NT2/D1 (cell line): ENCODE measurements at regions not wholly inside any gene's neighbourhood (a gene's known extent, or its start where the extent isn't known, plus 50 kb on each side); places are given as distances from the start of the nearest gene placed in this dataset.

Source experiments
- DNase-seq: peaks from one replicate; pipeline ENCODE4 v3.0.0-alpha.2; 2011; ENCODE audit warnings: low read depth, low spot score
- H3K27me3 ChIP-seq: 2 replicates; pipeline ENCODE4 v1.6.0; 2011; ENCODE audit warnings: mild to moderate bottlenecking; ENCODE audit not compliant: insufficient read length, insufficient read depth
- H3K36me3 ChIP-seq: 2 replicates; pipeline ENCODE4 v1.6.1; 2011; ENCODE audit warnings: mild to moderate bottlenecking, low read length, mixed read lengths; ENCODE audit not compliant: insufficient read depth, insufficient read length
- H3K4me1 ChIP-seq: 2 replicates; pipeline ENCODE4 v1.5.1; 2011; ENCODE audit not compliant: insufficient read depth, insufficient read length
- H3K4me3 ChIP-seq: 2 replicates; pipeline ENCODE4 v1.5.1; 2011; ENCODE audit warnings: low read depth; ENCODE audit not compliant: insufficient read length
- H3K9ac ChIP-seq: 2 replicates; pipeline ENCODE4 v1.6.0; 2011; ENCODE audit warnings: low read depth; ENCODE audit not compliant: insufficient read length
- H3K9me3 ChIP-seq: 2 replicates; pipeline ENCODE4 v1.5.1; 2011; ENCODE audit warnings: mild to moderate bottlenecking, low read length; ENCODE audit not compliant: insufficient read depth
- SUZ12 ChIP-seq: IDR thresholded peaks from 2 replicates; pipeline ENCODE4 v1.6.1; 2011; ENCODE audit not compliant: insufficient read length, insufficient read depth; ENCODE audit errors: extremely low read depth
- YY1 ChIP-seq: IDR thresholded peaks from 2 replicates; pipeline ENCODE4 v1.6.1; 2011; ENCODE audit not compliant: insufficient read length, insufficient read depth
- ZNF274 ChIP-seq: IDR thresholded peaks from 2 replicates; pipeline ENCODE4 v1.6.1; 2011; ENCODE audit warnings: mild to moderate bottlenecking, low read depth, low read length

DNA sequence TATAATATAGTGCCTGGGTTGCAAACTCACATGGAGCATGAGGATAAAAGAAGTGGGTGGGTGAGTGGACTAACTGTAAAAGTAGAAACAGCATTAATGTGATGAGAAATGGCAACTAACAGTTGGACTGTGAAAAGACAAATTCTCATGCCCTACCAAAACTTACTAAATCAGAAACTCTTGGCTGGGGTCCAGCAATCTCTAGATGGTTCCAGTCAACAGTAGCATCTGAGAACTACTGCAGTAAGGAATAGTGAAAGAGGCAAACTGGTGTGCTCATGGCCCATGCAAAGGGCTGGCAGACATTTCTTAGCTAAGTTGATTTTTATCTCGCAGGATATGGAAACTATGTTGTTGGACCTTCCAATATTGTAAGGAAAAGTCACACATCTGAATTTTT is 150.3 kb downstream of the PIK3R1 start:
- Histone ChIP-seq H3K9ac (no peak overlapping the region), H3K27me3 (no peaks in the 10 kb centered on the region), H3K9me3 (no peaks in the 10 kb centered on the region), H3K4me1 (no peaks in the 10 kb centered on the region), H3K4me3 (no peak overlapping the region), H3K36me3 (no peaks in the 10 kb centered on the region)
- TF ChIP-seq SUZ12: no peak
- TF ChIP-seq YY1: no peak
- no peak for TF ChIP-seq ZNF274
- no peak for DNase-seq

DNA sequence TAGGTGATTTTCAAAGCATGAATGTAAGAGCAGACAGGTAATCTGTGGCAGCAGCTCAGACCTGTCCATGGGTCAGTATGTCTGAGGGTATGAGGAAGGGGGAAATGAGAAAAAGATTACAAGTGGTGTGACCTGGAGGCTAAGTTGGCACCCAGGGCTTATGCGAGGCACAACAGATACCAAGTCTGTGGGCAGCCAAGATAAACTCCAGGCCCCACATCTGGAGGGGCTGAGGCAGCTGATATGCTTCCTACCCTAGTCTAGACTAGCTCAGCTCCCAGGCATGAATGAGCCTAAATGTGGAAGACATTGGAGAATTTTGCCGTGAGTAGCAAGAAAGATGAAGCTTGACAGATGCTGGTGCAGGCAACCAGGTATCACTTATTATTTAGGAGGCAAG is 151.7 kb downstream of the PIK3R1 start:
- Histone ChIP-seq H3K9me3 (no peaks in the 10 kb centered on the region), H3K9ac (no peak overlapping the region), H3K27me3 (no peaks in the 10 kb centered on the region), H3K4me3 (no peak overlapping the region), H3K36me3 (no peaks in the 10 kb centered on the region), H3K4me1 (no peaks in the 10 kb centered on the region)
- no peak for DNase-seq
- no peak for TF ChIP-seq YY1
- TF ChIP-seq SUZ12: no peak

DNA sequence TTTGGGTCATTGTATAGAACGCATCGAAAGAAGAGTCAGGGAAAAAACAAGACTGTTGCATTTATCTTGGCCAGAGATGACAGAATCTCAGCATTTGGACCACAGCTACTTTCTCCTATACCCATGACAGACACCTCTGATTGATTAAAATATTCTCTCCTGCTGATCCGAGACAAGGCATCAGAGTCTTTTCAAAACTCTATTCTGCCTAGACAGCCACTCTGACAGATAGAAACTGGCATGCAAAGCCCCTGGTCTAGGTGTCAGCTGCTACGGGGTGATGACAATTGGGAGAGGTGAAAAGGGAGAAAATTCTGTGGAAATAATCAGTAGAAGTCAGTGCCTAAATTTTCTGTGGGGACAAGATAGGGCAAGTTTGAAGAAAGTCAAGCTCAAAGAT is 152.2 kb downstream of the PIK3R1 start:
- H3K9me3 ChIP-seq: no peaks in the 10 kb centered on the region
- no peaks in the 10 kb centered on the region for H3K4me1 ChIP-seq
- no peak for DNase-seq
- H3K27me3 ChIP-seq: no peaks in the 10 kb centered on the region
- no peak overlapping the region for H3K4me3 ChIP-seq
- H3K36me3 ChIP-seq: no peaks in the 10 kb centered on the region
- H3K9ac ChIP-seq: no peak overlapping the region
- TF ChIP-seq SUZ12: no peak
- TF ChIP-seq ZNF274: no peak
- TF ChIP-seq YY1: no peak

DNA sequence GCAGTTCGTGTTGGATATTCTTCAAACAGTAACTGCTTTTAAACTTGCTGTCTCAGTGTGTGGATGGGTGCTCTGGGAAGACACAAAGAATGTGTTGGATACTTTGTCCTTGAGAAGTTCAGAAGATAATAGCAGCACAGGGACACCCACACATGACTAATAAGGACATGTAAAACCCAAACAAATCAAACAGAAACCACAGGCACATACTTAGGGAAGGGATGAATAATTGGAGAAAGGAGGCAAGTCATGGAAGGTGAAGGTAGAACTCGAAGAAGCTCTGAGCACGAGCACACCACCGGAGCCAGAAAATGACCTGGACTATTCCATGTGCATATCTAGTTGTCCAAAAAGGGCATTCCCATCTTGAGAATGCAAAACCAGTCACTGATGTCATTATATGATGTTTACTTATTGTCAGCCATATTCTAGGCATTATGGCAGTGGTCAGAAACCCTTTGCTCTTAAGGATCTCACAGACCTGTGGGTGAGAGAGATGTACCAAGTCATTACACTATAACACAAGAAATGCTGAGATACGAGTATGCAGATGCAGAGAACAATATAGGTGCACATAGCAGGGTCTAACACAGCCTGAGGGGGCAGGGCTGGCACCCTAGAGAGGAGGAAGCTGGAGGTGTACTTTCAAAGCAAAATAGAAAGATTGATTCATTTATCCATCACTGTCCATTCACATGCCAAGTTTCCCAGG is 152.9 kb downstream of the PIK3R1 start:
- H3K36me3 ChIP-seq: no peaks in the 10 kb centered on the region
- no peaks in the 10 kb centered on the region for H3K27me3 ChIP-seq
- H3K9me3 ChIP-seq: no peaks in the 10 kb centered on the region; the same call in 1 of the 2 replicates
- no peak overlapping the region for H3K4me3 ChIP-seq
- DNase-seq: no peak
- H3K4me1 ChIP-seq: no peaks in the 10 kb centered on the region
- H3K9ac ChIP-seq: no peak overlapping the region
- TF ChIP-seq SUZ12 (no peak), ZNF274 (no peak), YY1 (no peak)

DNA sequence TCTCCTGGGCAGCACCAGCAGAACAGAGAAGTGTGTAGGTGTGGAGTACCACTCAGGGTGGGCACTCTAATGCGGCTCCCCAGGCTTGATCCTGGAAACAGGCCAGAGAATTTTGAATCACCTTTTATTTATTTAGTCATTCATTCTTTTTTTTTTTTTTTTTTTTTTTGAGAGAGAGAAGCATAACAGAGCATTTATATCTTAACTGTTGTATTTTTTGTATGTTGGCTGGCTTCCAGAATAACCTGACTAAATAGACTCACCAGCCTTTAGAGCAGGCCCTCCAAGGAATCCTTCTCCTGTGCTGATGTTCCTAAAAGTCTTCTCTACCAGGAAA is 153.4 kb downstream of the PIK3R1 start:
- no peaks in the 10 kb centered on the region for H3K27me3 ChIP-seq
- H3K9ac ChIP-seq: no peak overlapping the region
- no peaks in the 10 kb centered on the region for H3K4me1 ChIP-seq
- H3K9me3 ChIP-seq: no peaks in the 10 kb centered on the region; the same call in 1 of the 2 replicates
- H3K4me3 ChIP-seq: no peak overlapping the region
- TF ChIP-seq ZNF274: no peak
- TF ChIP-seq YY1: no peak
- TF ChIP-seq SUZ12: no peak
- H3K36me3 ChIP-seq: no peaks in the 10 kb centered on the region
- DNase-seq: no peak

DNA sequence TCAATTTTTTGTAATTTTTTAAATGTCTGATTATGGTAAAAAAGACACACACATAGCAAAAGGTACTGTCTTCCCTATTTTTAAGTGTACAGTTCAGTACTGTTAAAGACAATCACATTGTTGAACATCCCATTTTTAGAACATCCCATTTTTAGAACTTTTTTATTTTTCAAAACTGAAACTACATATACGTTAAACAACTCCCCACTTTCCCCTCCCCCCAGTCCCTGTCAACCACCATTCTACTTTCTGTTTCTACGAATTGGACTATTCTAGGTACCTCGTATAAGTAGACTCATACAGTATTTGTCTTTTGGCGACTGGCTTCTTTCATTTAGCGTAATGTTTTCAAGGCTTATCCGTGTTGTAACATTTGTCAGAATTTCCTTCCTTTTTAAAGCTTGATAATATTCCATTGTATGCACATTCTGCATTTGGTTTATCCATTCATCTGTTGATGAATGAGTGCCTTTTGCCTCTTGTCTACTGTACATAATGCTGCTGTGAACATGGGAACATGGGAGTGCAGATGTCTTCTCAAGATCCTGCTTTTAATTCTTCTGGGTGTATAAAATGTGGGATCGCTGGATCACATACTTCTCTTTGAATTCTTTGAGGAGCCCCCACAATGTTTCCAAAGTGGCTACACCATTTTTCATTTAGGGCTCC is 154.0 kb downstream of the PIK3R1 start:
- Histone ChIP-seq H3K9me3 (no peaks in the 10 kb centered on the region; the same call in 1 of the 2 replicates), H3K27me3 (no peaks in the 10 kb centered on the region), H3K36me3 (no peaks in the 10 kb centered on the region), H3K4me1 (no peaks in the 10 kb centered on the region), H3K9ac (no peak overlapping the region), H3K4me3 (no peak overlapping the region)
- no peak for DNase-seq
- TF ChIP-seq SUZ12 (no peak), ZNF274 (no peak), YY1 (no peak)

DNA sequence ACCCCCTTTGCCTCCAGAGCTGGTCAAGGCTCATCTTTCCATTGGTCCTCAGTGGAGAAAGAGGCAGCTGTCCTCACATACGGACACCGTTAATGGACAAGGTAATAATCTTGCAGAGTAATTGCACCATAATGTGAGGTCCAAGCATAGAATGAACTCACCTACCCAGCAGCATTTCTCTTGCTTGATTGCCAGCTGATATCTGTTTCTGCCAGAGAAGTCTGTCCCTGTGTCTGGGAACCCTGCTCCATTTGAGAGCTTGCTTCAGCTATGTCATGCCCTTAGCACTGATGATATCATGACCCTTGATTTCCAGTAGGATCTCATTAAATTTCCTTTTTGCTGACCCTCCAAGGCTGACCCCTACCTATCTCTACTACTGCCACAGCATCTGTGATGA is 154.6 kb downstream of the PIK3R1 start:
- Histone ChIP-seq H3K4me3 (no peak overlapping the region), H3K36me3 (no peaks in the 10 kb centered on the region), H3K27me3 (no peaks in the 10 kb centered on the region), H3K9ac (no peak overlapping the region), H3K4me1 (no peaks in the 10 kb centered on the region), H3K9me3 (no peaks in the 10 kb centered on the region; the same call in 1 of the 2 replicates)
- DNase-seq: no peak
- TF ChIP-seq SUZ12 (no peak), ZNF274 (no peak), YY1 (no peak)
